ENCODE measurements at regions not wholly inside any gene's neighbourhood (a gene's known extent, or its start where the extent isn't known, plus 50 kb on each side); places are given as distances from the start of the nearest gene placed in this dataset.

DNA sequence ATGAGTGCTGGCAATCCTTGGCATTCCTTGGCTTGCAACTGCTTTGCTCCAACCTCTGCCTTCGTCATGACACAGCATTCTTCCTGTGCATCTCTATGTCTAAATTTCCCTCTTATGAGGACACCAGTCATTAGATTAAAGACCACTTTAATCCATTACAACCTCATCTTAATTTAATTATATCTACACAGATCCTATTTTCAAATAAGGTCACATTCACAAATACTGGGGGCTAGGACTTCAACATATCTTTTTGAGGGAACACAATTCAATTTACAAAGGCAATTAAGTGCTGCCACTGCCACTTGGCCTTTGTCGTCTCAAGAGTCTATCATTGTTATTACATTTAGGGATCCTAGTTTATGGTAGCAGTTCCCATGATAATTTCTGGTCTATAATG lies 163.7 kb upstream of the PPP1R2C start:
- H3K27me3 Mint-ChIP-seq (ENCODE audit: insufficient read depth, unreplicated experiment), result no peaks in the 10 kb centered on the region
- ChIA-PET POLR2A (no interaction called here), CTCF (no interaction called here)
- H3K4me3 Mint-ChIP-seq (ENCODE audit: unreplicated experiment), result no peak overlapping the region
- no peak overlapping the region for H3K4me3 ChIP-seq (ENCODE audit: low read depth, low read length)
- no peaks in the 10 kb centered on the region for H3K27me3 ChIP-seq (replicated peaks; ENCODE audit: control insufficient read depth, insufficient read depth, low read length)
- no peak overlapping the region for H3K27ac Mint-ChIP-seq (ENCODE audit: unreplicated experiment)
- DNase-seq, result no peak
- no peak for TF ChIP-seq CTCF (IDR thresholded peaks at IDR 0.05; ENCODE audit: insufficient read depth in 1 of 2, low read depth in 1 of 2, low read length in 1 of 2, severe bottlenecking in 1 of 2, unreplicated experiment in 1 of 2)
- peaks cover 10% of the 10 kb centered on the region; the same call in 1 of the 2 replicates for H3K4me1 ChIP-seq
- BruUV-seq (replicated peaks), result no TSS peak
- no peaks in the 10 kb centered on the region for H3K9me3 ChIP-seq
- H3K4me1 Mint-ChIP-seq (ENCODE audit: low read depth, unreplicated experiment), result no peaks in the 10 kb centered on the region
- intact Hi-C loops (cut with micrococcal nuclease; ENCODE audit: unreplicated experiment), result no loop called here
- H3K36me3 ChIP-seq (ENCODE audit: control insufficient read depth, insufficient read depth, low read length), result no peaks in the 10 kb centered on the region
- H3K9me3 Mint-ChIP-seq (ENCODE audit: unreplicated experiment), result peaks cover 5% of the 10 kb centered on the region
- H3K36me3 Mint-ChIP-seq (ENCODE audit: insufficient read depth, unreplicated experiment), result no peaks in the 10 kb centered on the region

DNA sequence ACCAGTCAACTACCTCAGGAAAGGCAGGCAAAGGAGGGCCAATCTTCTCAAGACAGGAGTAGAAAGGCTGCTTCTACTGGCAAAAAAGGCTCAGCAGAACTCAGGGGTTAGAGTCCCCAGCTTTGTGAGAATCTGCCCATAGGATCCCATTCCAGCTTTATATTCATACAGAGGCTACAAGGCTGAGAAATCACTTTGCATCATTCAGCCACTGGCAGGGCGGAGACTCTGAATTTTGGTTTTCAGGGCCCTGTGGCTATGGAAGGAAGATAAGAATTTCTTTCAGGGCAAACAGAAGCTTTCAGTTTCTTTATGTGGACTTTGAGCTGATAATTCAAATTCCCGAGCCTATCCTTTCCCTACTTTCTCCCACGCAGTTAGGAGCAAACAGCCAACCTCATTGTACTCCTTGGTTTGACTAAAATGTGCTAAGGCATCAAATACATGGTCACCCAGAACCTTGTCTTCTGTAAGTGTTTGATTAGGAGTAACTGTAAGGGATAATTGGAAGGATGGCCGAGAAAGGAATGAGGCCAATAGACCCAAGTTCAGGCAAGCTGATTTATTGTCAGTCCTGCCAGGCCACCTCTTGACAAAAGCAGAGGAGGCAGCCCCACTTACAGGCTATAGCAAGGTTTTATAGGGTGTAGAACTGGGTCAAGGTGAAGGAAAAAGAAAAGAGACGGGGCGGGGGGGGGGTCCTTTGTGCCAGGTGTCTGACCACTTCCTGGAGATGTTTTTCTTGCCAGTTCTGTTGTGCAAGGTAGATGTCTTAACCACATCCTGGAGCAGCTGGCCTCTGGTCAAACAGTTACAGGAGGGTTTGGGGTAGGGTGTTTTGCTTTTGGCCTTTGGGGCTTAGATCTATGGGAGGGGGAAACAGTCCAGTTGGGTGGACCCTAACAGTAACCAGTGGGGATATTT lies 165.3 kb upstream of the PPP1R2C start:
- Histone ChIP-seq H3K9me3 (no peaks in the 10 kb centered on the region), H3K36me3 (ENCODE audit: control insufficient read depth, insufficient read depth, low read length) (no peaks in the 10 kb centered on the region), H3K4me1 (peaks cover 10% of the 10 kb centered on the region; the same call in 1 of the 2 replicates), H3K27me3 (replicated peaks; ENCODE audit: control insufficient read depth, insufficient read depth, low read length) (no peaks in the 10 kb centered on the region), H3K4me3 (ENCODE audit: low read depth, low read length) (no peak overlapping the region)
- peaks cover 8% of the 10 kb centered on the region for H3K9me3 Mint-ChIP-seq (ENCODE audit: unreplicated experiment)
- H3K27ac Mint-ChIP-seq (ENCODE audit: unreplicated experiment), result peak overlapping the region; percentile 53
- H3K4me1 Mint-ChIP-seq (ENCODE audit: low read depth, unreplicated experiment), result no peaks in the 10 kb centered on the region
- H3K27me3 Mint-ChIP-seq (ENCODE audit: insufficient read depth, unreplicated experiment), result no peaks in the 10 kb centered on the region
- POLR2A ChIA-PET, result no interaction called here
- intact Hi-C loops (cut with micrococcal nuclease; ENCODE audit: unreplicated experiment), result no loop called here
- H3K36me3 Mint-ChIP-seq (ENCODE audit: insufficient read depth, unreplicated experiment), result no peaks in the 10 kb centered on the region
- peak; percentile 13 to 32 for DNase-seq
- no peak overlapping the region for H3K4me3 Mint-ChIP-seq (ENCODE audit: unreplicated experiment)
- CTCF ChIA-PET, result interaction anchor here (0.6 kb wide), 1 partner anchor 189 kb away, joined by 5 read pairs; no protein-coding TSS in a partner anchor
- no TSS peak for BruUV-seq (replicated peaks)
- no peak for TF ChIP-seq CTCF (IDR thresholded peaks at IDR 0.05; ENCODE audit: insufficient read depth in 1 of 2, low read depth in 1 of 2, low read length in 1 of 2, severe bottlenecking in 1 of 2, unreplicated experiment in 1 of 2)

DNA sequence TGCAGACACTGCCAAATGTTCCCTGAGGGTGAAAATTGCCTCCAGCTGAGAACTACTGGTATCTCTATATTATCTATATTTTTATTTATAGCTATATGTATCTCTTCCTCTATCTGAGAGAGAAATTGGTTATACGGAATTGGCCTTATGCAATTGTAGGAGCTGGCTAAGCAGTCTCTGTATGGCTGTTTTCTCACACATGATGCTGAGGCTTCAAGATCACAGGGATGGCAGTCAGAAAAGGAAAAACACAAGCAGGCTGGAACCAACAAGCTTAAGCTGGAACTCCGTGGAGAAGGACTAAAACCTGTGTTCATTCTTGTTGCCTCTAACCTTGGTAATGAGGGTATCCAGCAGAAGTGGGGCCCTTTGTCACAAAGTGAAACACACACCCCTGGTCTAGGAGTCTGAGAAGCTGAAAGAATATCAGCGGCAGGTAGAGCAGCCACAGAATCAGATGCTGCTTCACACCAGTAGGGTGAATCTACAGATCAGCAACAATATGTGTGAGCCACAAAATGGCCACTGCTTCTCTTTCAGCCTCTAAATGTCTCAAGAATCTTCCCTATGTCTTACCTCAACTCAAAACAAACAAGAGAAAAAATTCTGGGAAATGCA lies 166.5 kb upstream of the PPP1R2C start:
- Mint-ChIP-seq H3K27ac (ENCODE audit: unreplicated experiment) (no peak overlapping the region), H3K9me3 (ENCODE audit: unreplicated experiment) (peaks cover 8% of the 10 kb centered on the region), H3K36me3 (ENCODE audit: insufficient read depth, unreplicated experiment) (no peaks in the 10 kb centered on the region), H3K4me3 (ENCODE audit: unreplicated experiment) (no peak overlapping the region), H3K4me1 (ENCODE audit: low read depth, unreplicated experiment) (no peaks in the 10 kb centered on the region), H3K27me3 (ENCODE audit: insufficient read depth, unreplicated experiment) (no peaks in the 10 kb centered on the region)
- CTCF ChIA-PET, result no interaction called here
- TF ChIP-seq CTCF (IDR thresholded peaks at IDR 0.05; ENCODE audit: insufficient read depth in 1 of 2, low read depth in 1 of 2, low read length in 1 of 2, severe bottlenecking in 1 of 2, unreplicated experiment in 1 of 2), result no peak
- Histone ChIP-seq H3K4me1 (peaks cover 10% of the 10 kb centered on the region; the same call in 1 of the 2 replicates), H3K9me3 (no peaks in the 10 kb centered on the region), H3K4me3 (ENCODE audit: low read depth, low read length) (no peak overlapping the region), H3K36me3 (ENCODE audit: control insufficient read depth, insufficient read depth, low read length) (no peaks in the 10 kb centered on the region), H3K27me3 (replicated peaks; ENCODE audit: control insufficient read depth, insufficient read depth, low read length) (no peaks in the 10 kb centered on the region)
- intact Hi-C loops (cut with micrococcal nuclease; ENCODE audit: unreplicated experiment), result no loop called here
- DNase-seq, result no peak
- BruUV-seq (replicated peaks), result no TSS peak
- POLR2A ChIA-PET, result no interaction called here

Measured in Caco-2 (cell line).